SIG-M5 treated with dmso at 0.1 percent for 504 hours (cell line): ENCODE measurements at regions not wholly inside any gene's neighbourhood (a gene's known extent, or its start where the extent isn't known, plus 50 kb on each side); places are given as distances from the start of the nearest gene placed in this dataset.

Experiments
- DNase-seq: peaks from one replicate; lab custom pipeline; 2025; ENCODE audit not compliant: unreplicated experiment; lab: John Stamatoyannopoulos, UW

DNA sequence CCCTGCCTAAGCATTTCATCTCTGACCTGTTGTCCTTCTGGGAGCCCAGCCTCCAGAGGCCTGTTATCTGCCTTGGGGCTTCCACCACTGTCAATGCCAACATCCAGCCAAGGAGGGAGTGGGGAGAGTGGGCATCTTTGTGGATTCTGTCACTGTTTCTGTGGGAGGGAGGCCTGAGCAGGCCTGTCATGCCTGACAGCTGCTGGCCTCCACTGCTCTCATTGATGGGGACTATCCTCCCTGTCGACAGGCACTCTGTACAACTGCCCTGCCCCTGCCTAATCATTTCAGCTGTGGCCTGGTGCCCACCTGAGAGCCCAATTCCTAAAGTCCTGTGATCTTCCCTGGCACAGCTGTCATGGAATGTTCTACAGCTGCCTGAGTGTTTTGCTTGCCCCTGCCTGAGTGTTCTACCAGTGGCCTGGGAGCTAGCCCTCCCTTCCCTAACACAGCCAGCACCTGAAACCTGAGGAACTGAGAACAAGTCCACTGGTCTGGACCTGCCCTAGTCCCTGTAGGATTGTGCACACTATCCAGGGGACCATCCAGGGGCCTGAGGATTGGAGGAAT, 145.3 kb downstream of the FAM83B start:
- DNase-seq: no peak

- DNase-seq: no peak
These were observed 146.2 kb downstream of the FAM83B start for GRCh38 chr6:54992789-54993188.

DNA sequence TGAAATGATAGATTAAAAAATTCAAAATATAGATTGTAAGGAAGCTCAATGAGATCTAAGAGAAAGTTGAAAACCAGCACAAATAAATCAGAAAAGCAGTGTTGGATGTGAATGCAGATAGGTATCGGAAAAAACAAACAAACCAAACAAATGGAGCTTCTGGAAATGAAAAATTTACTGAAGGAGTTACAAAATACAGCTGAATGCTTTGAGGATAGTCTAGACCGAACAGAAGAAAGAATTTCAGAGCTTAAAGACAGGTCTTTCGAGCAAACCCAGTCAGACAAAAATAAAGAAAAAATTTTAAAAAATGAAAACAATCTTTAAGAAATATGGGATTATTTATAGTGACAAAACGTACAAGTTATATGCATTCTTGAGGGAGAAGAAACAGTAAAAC, 146.7 kb downstream of the FAM83B start:
- no peak for DNase-seq

GRCh38 chr6:54993948-54994347, 147.4 kb downstream of the FAM83B start:
- no peak for DNase-seq

DNA sequence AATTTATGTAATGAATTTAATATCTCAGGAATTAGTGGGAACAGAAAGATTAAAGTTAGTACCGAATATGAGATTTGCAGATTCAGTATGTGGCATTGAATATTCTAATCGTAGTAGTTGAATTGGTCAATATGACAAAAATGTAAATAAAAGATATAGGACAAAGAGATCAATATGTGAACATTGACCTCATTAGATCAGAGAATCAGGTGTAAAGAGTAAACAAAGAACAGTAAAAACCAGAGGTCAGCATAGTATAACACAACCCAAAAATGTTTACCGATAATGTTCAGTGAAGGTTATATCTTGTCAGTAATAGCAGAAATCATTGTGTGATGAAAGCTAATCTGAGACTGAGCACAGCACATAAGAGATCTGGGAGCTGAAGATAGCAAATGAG, 152.0 kb downstream of the FAM83B start:
- no peak for DNase-seq

DNA sequence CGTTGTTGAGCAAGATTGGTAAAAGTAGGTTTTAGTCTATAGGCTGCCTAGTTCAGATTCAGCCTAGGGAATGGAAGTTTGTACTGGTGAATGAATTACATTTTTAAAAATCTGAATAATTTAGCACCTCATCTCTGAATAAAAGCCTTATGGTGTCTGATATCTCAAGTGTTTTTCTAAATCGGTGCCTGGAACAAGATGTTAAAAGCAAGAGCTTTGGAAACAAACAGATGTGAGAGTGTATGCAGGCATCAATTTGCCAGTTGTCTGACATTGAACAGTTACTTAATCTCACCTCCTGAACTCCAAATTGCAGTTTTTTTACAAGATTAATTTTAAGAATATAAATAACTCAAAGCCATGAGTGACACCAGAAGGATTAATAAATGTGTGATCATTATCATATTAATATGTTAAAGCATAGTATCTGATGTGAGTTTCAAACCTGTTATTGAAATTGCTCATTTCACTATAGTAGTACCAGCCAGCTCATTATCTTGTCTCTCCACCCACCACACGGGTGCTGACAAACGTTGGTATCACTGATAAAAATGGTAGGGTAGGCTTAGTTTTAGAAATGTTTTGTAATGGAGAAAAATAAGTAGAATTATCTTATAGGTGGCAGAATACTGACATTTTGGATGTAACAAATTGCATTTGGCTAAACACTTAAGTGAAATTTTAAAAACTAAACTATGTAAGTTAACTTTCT, 157.3 kb downstream of the FAM83B start:
- no peak for DNase-seq

GRCh38 chr6:55009131-55009530, 162.6 kb downstream of the FAM83B start:
- no peak for DNase-seq

- no peak for DNase-seq
These were observed 163.3 kb upstream of the HCRTR2 start for GRCh38 chr6:55011034-55011433.

GRCh38 chr6:55012454-55012853, 161.9 kb upstream of the HCRTR2 start:
- DNase-seq: no peak

DNA sequence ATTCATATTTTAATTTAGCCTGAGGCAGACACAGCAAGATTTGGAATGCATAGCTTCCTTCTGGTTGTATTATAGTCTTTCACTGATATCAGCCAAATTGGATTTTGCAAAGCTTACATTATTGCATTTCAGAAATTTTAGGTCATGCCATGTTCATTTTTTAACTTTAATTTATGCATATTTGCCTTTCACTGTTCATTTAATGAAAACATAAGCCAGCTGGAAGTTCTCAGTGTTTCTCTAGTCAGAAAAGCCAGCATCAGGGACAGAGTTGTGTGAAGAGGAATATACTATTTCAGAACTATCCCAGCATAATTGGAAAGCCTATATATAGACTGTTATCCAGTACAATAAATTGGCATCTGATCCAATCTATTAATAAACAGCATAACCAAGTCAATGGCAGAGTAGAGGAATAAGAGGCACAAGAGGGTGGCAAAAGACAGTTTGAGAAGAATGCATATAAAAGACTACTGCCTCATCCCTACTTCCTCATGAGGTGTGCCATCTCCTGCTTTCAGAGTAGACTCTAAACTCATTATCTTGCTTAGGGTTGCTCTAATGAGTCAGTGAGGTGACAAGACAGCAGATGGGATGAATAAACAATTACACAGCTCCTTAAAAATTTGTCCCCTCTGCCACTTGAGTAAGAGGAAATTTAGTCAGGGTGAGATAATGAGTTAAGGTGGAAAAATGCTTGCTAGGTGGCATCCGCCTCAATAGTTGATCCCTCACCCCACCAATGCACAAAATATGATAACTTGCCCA, 159.8 kb upstream of the HCRTR2 start:
- no peak for DNase-seq

GRCh38 chr6:55016261-55016660, 158.1 kb upstream of the HCRTR2 start:
- no peak for DNase-seq

GRCh38 chr6:55017555-55018300, 156.6 kb upstream of the HCRTR2 start:
- no peak for DNase-seq

GRCh38 chr6:55019591-55019990, 154.7 kb upstream of the HCRTR2 start:
- DNase-seq: no peak

DNA sequence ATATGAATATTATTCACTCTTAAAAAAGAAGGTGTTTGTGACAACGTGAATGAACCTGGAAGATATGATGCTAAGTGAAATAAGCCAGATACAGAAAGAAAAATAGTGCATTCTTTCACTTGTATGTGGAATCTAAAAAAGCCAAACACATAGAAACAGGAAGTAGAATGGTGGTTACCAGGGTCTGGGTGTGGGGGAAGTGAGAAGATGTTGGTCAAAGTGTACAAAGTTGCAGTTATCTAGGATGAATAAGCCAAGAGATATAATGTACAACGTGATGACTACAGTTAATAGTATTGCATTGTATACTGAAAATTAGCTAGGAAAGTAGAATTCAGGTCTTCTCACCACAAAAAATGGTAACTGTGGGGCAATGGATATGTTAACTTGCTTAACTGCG, 151.1 kb upstream of the HCRTR2 start:
- DNase-seq: no peak

DNA sequence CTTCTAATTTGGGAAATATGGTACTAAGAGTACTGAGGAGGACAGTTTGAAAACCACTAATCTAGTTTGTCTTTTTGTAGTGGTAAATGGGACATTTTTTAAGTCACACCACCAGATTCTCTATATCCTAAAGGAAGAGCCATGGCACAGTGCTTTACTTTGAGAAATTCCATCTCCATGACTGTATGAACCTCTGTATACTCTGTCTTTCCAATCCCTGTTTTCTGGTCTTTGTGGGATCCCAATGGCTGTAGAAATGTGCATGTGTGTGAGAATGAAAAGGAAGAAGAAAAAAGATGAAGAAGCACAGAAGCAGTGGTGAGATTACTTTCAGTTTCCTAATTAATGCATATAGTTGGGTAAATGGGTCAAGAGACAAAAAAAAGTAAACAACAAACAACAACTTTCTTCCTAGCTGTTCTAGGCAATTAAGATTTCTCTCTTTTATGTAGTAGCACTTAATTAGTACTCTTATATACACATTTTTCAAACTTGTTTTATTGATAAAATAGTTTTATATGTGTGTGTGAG, 141.2 kb upstream of the HCRTR2 start:
- DNase-seq: no peak

DNA sequence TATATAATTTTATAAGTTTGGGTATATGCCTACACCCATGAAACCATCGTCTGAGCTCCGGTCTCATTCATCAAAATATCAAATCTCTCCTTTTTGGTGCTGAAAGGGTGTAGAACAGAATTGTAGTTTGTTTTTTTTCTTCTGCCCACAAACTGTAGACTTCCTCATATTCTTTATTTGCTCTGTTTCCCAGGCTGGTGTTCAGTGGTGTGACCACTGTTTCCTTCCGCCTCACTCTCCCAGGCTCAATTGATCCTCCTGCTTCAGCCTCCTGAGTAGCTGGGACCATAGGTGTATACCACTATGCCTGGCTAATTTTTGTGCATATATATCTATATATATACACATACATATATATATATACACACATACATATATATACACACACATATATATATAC, 139.6 kb upstream of the HCRTR2 start:
- no peak for DNase-seq

DNA sequence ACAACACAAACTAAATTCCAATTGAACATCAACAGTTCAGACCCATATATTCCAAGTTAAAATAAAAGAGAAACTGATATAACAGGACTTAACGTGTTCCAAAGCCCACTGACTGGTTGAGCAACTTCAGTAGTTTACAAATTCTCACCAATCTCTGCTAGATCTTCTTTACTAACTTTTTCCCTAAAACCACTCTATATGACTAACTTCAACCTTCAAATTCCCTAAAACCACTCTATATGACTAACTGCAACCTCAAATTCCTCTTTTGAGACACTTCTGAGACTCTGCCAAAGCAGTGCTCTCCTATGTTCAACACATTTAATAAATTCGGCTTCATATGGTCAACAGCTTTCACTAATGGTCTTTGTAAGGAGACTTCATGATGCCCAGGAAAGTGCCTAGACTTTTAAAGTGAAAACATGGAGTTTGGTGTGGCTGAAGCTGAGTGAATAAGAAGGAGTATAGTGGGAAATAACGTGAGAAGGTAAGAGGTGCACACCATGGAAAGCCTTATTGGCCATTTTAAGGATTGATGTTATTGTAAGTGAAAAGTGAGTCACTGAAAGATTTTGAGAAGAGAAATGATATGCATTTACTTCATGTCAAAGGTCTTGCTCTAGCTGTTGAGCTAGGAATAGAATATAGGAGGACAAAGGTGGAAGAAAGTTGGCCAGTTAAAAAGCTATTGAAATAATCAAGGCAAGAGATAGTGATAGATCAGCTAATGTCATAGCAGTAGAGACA, 134.0 kb upstream of the HCRTR2 start:
- DNase-seq: no peak

DNA sequence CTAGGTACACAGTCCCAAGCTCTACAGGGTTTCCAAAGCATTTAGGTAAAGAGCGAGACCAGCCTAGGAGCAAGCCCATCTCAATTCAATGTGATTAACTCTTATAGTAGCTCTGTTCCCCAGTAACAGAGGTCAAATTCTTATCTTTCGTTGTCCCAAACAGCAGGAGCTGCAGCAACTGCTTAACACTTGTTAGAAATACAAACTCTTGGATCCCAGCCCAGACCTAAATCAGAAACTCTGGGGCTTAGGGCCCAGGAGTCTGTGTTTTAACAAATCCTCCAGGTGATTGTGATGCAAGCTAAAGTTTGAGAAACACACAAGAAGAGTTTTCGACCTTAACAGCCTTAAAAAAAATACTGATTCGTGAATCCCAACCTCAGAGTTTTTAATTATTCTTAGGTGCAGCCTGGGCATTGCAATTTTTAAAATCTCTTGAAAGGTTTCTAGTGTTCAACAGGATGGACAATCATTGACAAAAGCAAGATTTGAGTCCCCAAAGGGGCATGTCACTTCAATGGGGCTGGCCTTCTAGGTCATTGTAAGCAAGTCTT, 127.4 kb upstream of the HCRTR2 start:
- DNase-seq: no peak

- DNase-seq: peak; percentile 71
These were observed 126.8 kb upstream of the HCRTR2 start for GRCh38 chr6:55047451-55048044.

DNA sequence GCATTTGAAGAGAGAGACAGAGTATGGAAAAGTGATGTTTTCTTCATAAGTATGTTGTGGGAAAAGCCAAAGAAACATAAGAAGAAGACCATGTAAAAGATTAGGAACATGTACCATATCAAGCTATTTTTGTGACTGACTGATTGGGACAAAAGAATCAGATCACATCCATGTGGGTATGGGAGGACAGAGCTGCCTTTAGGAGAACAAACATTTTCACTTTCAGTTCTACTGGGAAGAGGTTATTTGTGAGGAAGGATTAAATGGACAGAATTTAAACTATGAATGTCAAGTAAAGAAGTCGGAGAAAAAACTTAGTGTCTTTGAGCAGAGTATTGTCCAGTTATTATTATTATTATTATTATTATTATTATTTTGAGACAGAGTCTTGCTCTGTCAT, 124.4 kb upstream of the HCRTR2 start:
- DNase-seq: no peak
